NOMO-1 treated with DMSO at 0.1 percent for 48 hours (cell line): ENCODE measurements at regions not wholly inside any gene's neighbourhood (a gene's known extent, or its start where the extent isn't known, plus 50 kb on each side); places are given as distances from the start of the nearest gene placed in this dataset.
"Not testable (repeated sequence)": the region's sequence is repeated elsewhere in the genome, so short reads cannot be mapped to it uniquely, and the experiment has no call there.

Source experiments
- DNase-seq: peaks from one replicate; lab custom pipeline; 2025; ENCODE audit not compliant: unreplicated experiment; lab: John Stamatoyannopoulos, UW

- no peak for DNase-seq
These were observed 186.3 kb downstream of the EDN1 start for GRCh38 chr6:12476484-12476883.

- DNase-seq, result no peak
These were observed 187.5 kb downstream of the EDN1 start for GRCh38 chr6:12477616-12478015.

GRCh38 chr6:12478921-12479320, 188.8 kb downstream of the EDN1 start:
- no peak for DNase-seq

- DNase-seq, result no peak
These were observed 189.3 kb downstream of the EDN1 start for GRCh38 chr6:12479451-12479850.

GRCh38 chr6:12479881-12480280, 189.7 kb downstream of the EDN1 start:
- DNase-seq, result no peak

GRCh38 chr6:12480379-12480778, 190.2 kb downstream of the EDN1 start:
- DNase-seq, result no peak

- no peak for DNase-seq
These were observed 191.1 kb downstream of the EDN1 start for GRCh38 chr6:12481292-12481691.

- no peak for DNase-seq
These were observed 191.7 kb downstream of the EDN1 start for GRCh38 chr6:12481850-12482249.

- no peak for DNase-seq
These were observed 192.5 kb downstream of the EDN1 start for GRCh38 chr6:12482386-12483375.

- DNase-seq, result no peak
These were observed 193.6 kb downstream of the EDN1 start for GRCh38 chr6:12483712-12484111.

GRCh38 chr6:12484519-12484918, 194.4 kb downstream of the EDN1 start:
- no peak for DNase-seq

- DNase-seq, result no peak
These were observed 195.1 kb downstream of the EDN1 start for GRCh38 chr6:12485226-12485764.

GRCh38 chr6:12485837-12486236, 195.7 kb downstream of the EDN1 start:
- no peak for DNase-seq

GRCh38 chr6:12490351-12490903, 200.3 kb downstream of the EDN1 start:
- no peak for DNase-seq

GRCh38 chr6:12490904-12491571, 200.9 kb downstream of the EDN1 start:
- DNase-seq, result peak; percentile 75

- DNase-seq, result not testable (repeated sequence)
These were observed 202.8 kb downstream of the EDN1 start for GRCh38 chr6:12492929-12493328.

GRCh38 chr6:12493446-12493845, 203.3 kb downstream of the EDN1 start:
- no peak for DNase-seq

GRCh38 chr6:12494161-12494560, 204.0 kb downstream of the EDN1 start:
- DNase-seq, result no peak

- DNase-seq, result no peak
These were observed 211.8 kb downstream of the EDN1 start for GRCh38 chr6:12501990-12502389.

GRCh38 chr6:12504325-12504966, 212.1 kb upstream of the PHACTR1 start:
- DNase-seq, result peak; percentile 11

- DNase-seq, result no peak
These were observed 211.1 kb upstream of the PHACTR1 start for GRCh38 chr6:12505486-12505885.
